ENCODE measurements at regions not wholly inside any gene's neighbourhood (a gene's known extent, or its start where the extent isn't known, plus 50 kb on each side); places are given as distances from the start of the nearest gene placed in this dataset.

DNA sequence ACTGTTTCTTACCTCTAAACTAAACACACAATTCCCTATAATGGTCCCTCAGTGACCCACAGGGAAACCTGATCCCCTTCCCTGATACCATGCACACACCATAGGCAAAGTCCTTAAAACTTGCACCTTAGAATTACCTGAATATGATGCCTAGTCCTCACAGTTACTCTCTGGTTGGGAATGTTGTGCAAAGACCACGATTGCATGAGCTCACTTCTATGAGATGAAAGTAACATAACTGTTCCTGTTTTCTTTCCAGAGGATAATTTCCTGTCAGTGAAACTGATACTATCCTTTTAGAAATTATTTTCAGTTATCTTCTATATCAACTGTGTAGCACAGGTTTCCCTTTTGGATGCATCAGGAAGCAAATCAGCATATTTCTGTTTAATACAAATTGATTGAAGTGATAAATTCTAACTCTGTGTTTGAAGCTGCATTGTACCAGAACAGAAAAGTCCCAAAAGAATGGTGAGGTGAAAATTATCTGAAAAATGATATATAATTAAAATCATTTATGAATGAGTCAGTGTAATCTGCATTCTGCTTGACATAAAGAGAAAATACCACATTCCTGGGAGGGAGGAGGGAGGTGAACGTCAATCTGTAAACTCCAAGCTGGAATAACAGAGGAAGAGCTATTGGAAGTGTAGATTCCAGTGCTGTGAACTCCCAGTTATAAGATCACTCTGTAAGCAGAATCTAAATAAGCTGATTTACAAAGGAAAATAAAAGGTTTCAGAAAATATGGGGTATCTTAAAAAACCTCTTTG is 51.2 kb upstream of the TNFAIP8 start:
- no peak for DNase-seq (ENCODE audit: extremely low spot score)
- ChIA-PET POLR2A (interaction anchor here (1.0 to 2.7 kb wide), 3 partner anchors 36 to 234 kb away, joined by 3 to 8 read pairs (median 3); partner anchors contain the start of gene DMXL1), CTCF (no interaction called here)
- TF ChIP-seq LEF1 (IDR thresholded peaks at IDR 0.05; ENCODE audit: borderline replicate concordance) (no peak), SUZ12 (IDR thresholded peaks at IDR 0.05) (no peak), ELF4 (IDR thresholded peaks at IDR 0.05) (no peak), ARNT (IDR thresholded peaks at IDR 0.05) (no peak), SP1 (IDR thresholded peaks at IDR 0.05) (no peak), ZNF384 (IDR thresholded peaks at IDR 0.05) (no peak), TARDBP (IDR thresholded peaks at IDR 0.05) (no peak), L3MBTL2 (conservative IDR thresholded peaks at IDR 0.05) (no peak), FOXA1 (IDR thresholded peaks at IDR 0.05) (no peak), FOXM1 (IDR thresholded peaks at IDR 0.05; ENCODE audit: borderline replicate concordance) (no peak), PKNOX1 (IDR thresholded peaks at IDR 0.05) (no peak), CTBP1 (IDR thresholded peaks at IDR 0.05; ENCODE audit: borderline replicate concordance) (no peak), BHLHE40 (IDR thresholded peaks at IDR 0.05; ENCODE audit: borderline replicate concordance) (no peak), HDGF (IDR thresholded peaks at IDR 0.05; ENCODE audit: borderline replicate concordance) (no peak), FOXK2 (IDR thresholded peaks at IDR 0.05) (no peak)

Measured in HEK293T (cell line).